ENCODE measurements at regions not wholly inside any gene's neighbourhood (a gene's known extent, or its start where the extent isn't known, plus 50 kb on each side); places are given as distances from the start of the nearest gene placed in this dataset.

- ATAC-seq = no peak
- H3K36me3 ChIP-seq (ENCODE audit: control insufficient read depth, insufficient read depth, low read length) = no peaks in the 10 kb centered on the region
- no peak overlapping the region for H3K27ac ChIP-seq (ENCODE audit: low read length)
- no peaks in the 10 kb centered on the region for H3K4me1 Mint-ChIP-seq
- no peaks in the 10 kb centered on the region for H3K27me3 ChIP-seq (ENCODE audit: control insufficient read depth, insufficient read depth, low read length)
- H3K27me3 Mint-ChIP-seq (ENCODE audit: low read depth in 2 of 2) = peaks cover 9 to 26% of the 10 kb centered on the region in 2 donors
- H3K4me1 ChIP-seq (ENCODE audit: control insufficient read depth, insufficient read depth, low read length) = no peaks in the 10 kb centered on the region
- WGBS (ENCODE audit: insufficient coverage) = 86% methylated on average over 7 of the region's 7 CpGs
- no peaks in the 10 kb centered on the region for H3K9me3 ChIP-seq (ENCODE audit: control insufficient read depth, insufficient read depth, low read length)
- H3K4me3 ChIP-seq (ENCODE audit: low read length) = no peak overlapping the region
- no peak overlapping the region for H3K27ac Mint-ChIP-seq
- no peak for TF ChIP-seq CTCF (IDR thresholded peaks at IDR 0.05)
- intact Hi-C loops (cut with micrococcal nuclease) = no loop called here
- no peak overlapping the region for H3K4me3 Mint-ChIP-seq
- no peaks in the 10 kb centered on the region for H3K36me3 Mint-ChIP-seq
- H3K9me3 Mint-ChIP-seq = no peaks in the 10 kb centered on the region
- no peak for DNase-seq
Observed at GRCh38 chr14:98037831-98038230, 1234.2 kb downstream of the BCL11B start.

- Histone ChIP-seq H3K4me1 (ENCODE audit: control insufficient read depth, insufficient read depth, low read length) (no peaks in the 10 kb centered on the region), H3K27ac (ENCODE audit: low read length) (no peak overlapping the region), H3K9me3 (ENCODE audit: control insufficient read depth, insufficient read depth, low read length) (no peaks in the 10 kb centered on the region), H3K36me3 (ENCODE audit: control insufficient read depth, insufficient read depth, low read length) (no peaks in the 10 kb centered on the region), H3K4me3 (ENCODE audit: low read length) (no peak overlapping the region), H3K27me3 (ENCODE audit: control insufficient read depth, insufficient read depth, low read length) (no peaks in the 10 kb centered on the region)
- Mint-ChIP-seq H3K27me3 (ENCODE audit: low read depth in 2 of 2) (peaks cover 13 to 31% of the 10 kb centered on the region in 2 donors), H3K4me1 (no peaks in the 10 kb centered on the region), H3K36me3 (no peaks in the 10 kb centered on the region), H3K4me3 (no peak overlapping the region), H3K27ac (no peak overlapping the region), H3K9me3 (no peaks in the 10 kb centered on the region)
- intact Hi-C loops (cut with micrococcal nuclease) = no loop called here
- 83% methylated on average over 1 of the region's 5 CpGs for WGBS (ENCODE audit: insufficient coverage)
- no peak for DNase-seq
- no peak for ATAC-seq
- no peak for TF ChIP-seq CTCF (IDR thresholded peaks at IDR 0.05)
Observed at GRCh38 chr14:98056946-98057345, 1215.1 kb downstream of the BCL11B start.

- Histone ChIP-seq H3K27ac (ENCODE audit: low read length) (no peak overlapping the region), H3K27me3 (ENCODE audit: control insufficient read depth, insufficient read depth, low read length) (no peaks in the 10 kb centered on the region), H3K9me3 (ENCODE audit: control insufficient read depth, insufficient read depth, low read length) (no peaks in the 10 kb centered on the region), H3K36me3 (ENCODE audit: control insufficient read depth, insufficient read depth, low read length) (no peaks in the 10 kb centered on the region), H3K4me3 (ENCODE audit: low read length) (no peak overlapping the region), H3K4me1 (ENCODE audit: control insufficient read depth, insufficient read depth, low read length) (no peaks in the 10 kb centered on the region)
- TF ChIP-seq CTCF (IDR thresholded peaks at IDR 0.05) = no peak
- 93% methylated on average over 5 of the region's 5 CpGs for WGBS (ENCODE audit: insufficient coverage)
- Mint-ChIP-seq H3K9me3 (no peaks in the 10 kb centered on the region), H3K27me3 (ENCODE audit: low read depth in 2 of 2) (peaks cover 20 to 27% of the 10 kb centered on the region in 2 donors), H3K36me3 (no peaks in the 10 kb centered on the region), H3K4me1 (peaks cover 3 to 4% of the 10 kb centered on the region in 2 donors), H3K4me3 (no peak overlapping the region), H3K27ac (no peak overlapping the region)
- ATAC-seq = no peak
- DNase-seq = no peak
- intact Hi-C loops (cut with micrococcal nuclease) = no loop called here
Observed at GRCh38 chr14:98059106-98059505, 1212.9 kb downstream of the BCL11B start.

GRCh38 chr14:98062083-98062482, 1209.9 kb downstream of the BCL11B start:
- H3K9me3 ChIP-seq (ENCODE audit: control insufficient read depth, insufficient read depth, low read length) = no peaks in the 10 kb centered on the region
- no peaks in the 10 kb centered on the region for H3K36me3 Mint-ChIP-seq
- H3K9me3 Mint-ChIP-seq = no peaks in the 10 kb centered on the region
- H3K27me3 ChIP-seq (ENCODE audit: control insufficient read depth, insufficient read depth, low read length) = peaks cover under 1% of the 10 kb centered on the region
- H3K36me3 ChIP-seq (ENCODE audit: control insufficient read depth, insufficient read depth, low read length) = no peaks in the 10 kb centered on the region
- 86% methylated on average over 10 of the region's 10 CpGs for WGBS (ENCODE audit: insufficient coverage)
- H3K4me1 ChIP-seq (ENCODE audit: control insufficient read depth, insufficient read depth, low read length) = no peaks in the 10 kb centered on the region
- H3K27ac ChIP-seq (ENCODE audit: low read length) = no peak overlapping the region
- no peak overlapping the region for H3K4me3 Mint-ChIP-seq
- intact Hi-C loops (cut with micrococcal nuclease) = no loop called here
- DNase-seq = no peak
- H3K4me1 Mint-ChIP-seq = peaks cover 5 to 6% of the 10 kb centered on the region in 2 donors
- ATAC-seq = no peak
- TF ChIP-seq CTCF (IDR thresholded peaks at IDR 0.05) = no peak
- no peak overlapping the region for H3K27ac Mint-ChIP-seq
- H3K27me3 Mint-ChIP-seq (ENCODE audit: low read depth in 2 of 2) = peaks cover 9 to 13% of the 10 kb centered on the region in 2 donors
- H3K4me3 ChIP-seq (ENCODE audit: low read length) = no peak overlapping the region
